Adipocyte (in vitro differentiated cells): ENCODE measurements at regions not wholly inside any gene's neighbourhood (a gene's known extent, or its start where the extent isn't known, plus 50 kb on each side); places are given as distances from the start of the nearest gene placed in this dataset.
A peak's percentile ranks its signal among the peaks of the same experiment; 100 is the strongest.
"Not testable (repeated sequence)": the region's sequence is repeated elsewhere in the genome, so short reads cannot be mapped to it uniquely, and the experiment has no call there.

Experiments used
- DNase-seq: peaks from one replicate; pipeline ENCODE4 v3.0.0-alpha.2; 2015; ENCODE audit warnings: low read depth
- H3K27me3 ChIP-seq: replicated peaks from 2 replicates; pipeline ENCODE4 v1.7.0; 2013; ENCODE audit warnings: mild to moderate bottlenecking, low read length, moderate library complexity; ENCODE audit not compliant: control insufficient read depth, insufficient read depth
- H3K36me3 ChIP-seq: 2 replicates; pipeline ENCODE4 v1.7.0; 2013; ENCODE audit warnings: low read length, mild to moderate bottlenecking, moderate library complexity; ENCODE audit not compliant: control insufficient read depth, insufficient read depth, severe bottlenecking
- H3K4me1 ChIP-seq: 2 replicates; pipeline ENCODE4 v1.7.0; 2013; ENCODE audit warnings: mild to moderate bottlenecking, low read length, moderate library complexity; ENCODE audit not compliant: control insufficient read depth, insufficient read depth
- H3K4me3 ChIP-seq: 2 replicates; pipeline ENCODE4 v1.7.0; 2013; ENCODE audit warnings: mild to moderate bottlenecking, low read length, moderate library complexity
- H3K9ac ChIP-seq: 2 replicates; pipeline ENCODE4 v1.7.0; 2013; ENCODE audit warnings: mild to moderate bottlenecking, low read length, moderate library complexity
- H3K9me3 ChIP-seq: 2 replicates; pipeline ENCODE4 v1.7.0; 2013; ENCODE audit warnings: mild to moderate bottlenecking, low read length, moderate library complexity; ENCODE audit not compliant: control insufficient read depth

DNA sequence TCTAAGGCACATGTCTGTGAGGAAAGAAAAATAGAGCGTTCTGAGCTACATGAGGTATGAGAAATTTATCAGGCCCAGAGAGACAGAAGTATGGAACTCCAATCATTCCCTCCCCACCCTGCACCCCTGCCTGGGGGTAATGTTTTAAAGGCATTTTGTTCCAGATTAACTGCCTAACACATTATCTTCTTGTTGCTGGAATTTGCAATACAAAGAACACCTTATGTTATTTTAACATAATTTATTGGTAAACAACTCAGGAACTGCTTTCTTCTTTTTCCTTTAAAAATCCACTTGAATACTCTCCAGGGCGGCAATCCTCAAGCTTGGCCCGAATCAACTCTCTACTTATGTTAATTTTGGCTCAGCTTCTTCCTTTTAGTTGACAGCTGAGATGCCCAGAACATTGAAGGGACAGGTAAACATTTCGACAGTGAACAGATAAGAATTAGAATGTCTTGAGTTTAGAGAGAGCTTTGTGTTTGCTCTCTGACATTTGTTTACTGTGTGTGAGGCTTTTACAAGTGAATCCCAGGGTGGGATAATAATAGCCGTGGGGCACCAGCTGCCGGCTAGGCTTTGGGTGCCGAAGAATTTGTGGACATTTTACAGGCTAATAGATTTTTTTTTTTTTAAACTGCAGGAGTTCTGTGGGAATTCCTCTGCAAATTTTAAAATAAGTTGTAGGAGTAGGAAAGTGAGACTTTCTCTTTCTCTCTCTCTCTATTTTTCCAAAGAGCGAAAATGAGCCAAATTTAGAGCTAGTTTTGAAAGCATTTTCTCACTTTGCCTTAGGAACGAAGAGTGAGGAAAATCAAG, 96.4 kb upstream of the TAF11L2 start:
- Histone ChIP-seq H3K4me1 (peaks cover 10% of the 10 kb centered on the region), H3K27me3 (peaks cover 6% of the 10 kb centered on the region), H3K36me3 (no peaks in the 10 kb centered on the region), H3K9me3 (no peaks in the 10 kb centered on the region), H3K9ac (no peak overlapping the region), H3K4me3 (no peak overlapping the region)
- no peak for DNase-seq

DNA sequence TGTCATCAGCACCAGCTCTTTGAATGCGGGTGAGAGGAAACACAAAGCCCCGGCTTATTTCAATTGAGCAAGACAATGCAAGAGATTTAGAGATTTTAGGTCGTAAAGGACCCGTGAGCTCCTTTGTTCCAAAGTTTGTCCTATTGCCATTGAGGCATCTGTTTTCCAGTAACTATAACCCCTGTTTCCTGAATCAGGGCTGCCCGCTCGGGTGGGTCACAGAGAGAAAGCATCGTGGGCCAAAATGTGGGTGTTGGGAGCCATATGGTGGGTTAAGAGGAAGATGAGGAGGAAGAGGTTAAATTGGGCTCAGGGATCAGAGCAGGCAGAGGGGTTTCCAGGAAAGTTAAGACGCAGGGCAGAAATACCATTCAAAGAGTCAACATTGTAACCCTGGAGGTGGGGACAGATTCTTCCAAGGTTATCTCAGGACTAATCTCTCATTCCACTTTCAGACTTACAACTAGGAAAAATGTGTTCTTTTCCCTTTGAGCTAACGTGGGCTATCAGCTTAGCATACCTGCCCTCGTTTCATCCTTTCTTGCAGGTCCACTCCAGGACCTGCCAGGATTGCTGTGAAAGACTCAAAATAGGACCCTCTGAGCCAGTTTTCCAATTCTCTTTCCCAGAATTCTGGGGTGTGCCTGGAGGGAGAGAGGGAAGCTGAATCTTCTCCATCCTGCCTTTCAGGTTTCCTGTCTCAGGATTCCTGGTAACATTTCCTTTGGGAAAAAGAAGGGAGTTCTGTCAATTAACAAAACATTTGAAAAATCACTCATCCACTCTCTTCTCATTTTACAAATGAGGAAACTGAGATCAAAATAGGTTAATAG, 95.5 kb upstream of the TAF11L2 start:
- Histone ChIP-seq H3K4me1 (peaks cover 10% of the 10 kb centered on the region), H3K9ac (no peak overlapping the region), H3K9me3 (no peaks in the 10 kb centered on the region), H3K4me3 (no peak overlapping the region), H3K27me3 (peaks cover 6% of the 10 kb centered on the region), H3K36me3 (no peaks in the 10 kb centered on the region)
- DNase-seq = no peak

DNA sequence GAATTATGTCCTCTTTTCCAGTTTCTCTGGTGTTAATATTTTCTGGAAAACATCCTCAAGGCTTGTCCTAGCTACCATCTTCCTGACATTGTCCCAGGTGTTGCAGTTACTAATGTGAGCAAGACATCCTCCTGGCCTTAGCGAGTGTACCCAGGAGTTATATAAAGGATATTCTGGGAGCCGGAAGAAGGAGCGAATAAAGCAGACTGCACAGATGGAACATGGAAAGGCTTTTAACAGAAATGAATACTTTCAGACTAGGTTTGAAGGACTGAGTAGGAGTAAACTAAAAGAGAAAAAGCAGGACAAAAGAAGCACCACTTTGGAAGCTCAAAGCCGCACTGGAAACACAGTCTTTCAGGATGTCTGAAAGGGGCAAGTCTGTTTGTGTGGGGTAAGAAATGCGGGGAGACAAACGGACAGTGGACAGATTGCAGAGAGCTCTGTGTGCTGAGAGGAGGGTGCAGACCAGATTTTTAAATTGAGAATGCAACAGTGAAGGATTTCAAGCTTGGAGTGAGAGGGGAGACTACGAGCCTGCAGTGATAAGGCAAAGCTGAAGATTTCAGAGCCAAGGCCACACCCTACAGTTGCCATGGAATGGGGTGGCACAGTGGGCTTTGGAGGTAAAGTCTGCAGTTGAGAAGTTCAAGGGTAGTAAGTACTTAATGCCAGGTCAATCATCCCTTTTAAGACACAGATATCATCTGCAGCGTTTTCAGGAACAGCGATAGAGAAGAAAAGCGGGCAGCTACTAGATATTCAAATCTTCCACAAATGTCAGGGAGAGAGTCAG, 94.1 kb upstream of the TAF11L2 start:
- Histone ChIP-seq H3K9ac (no peak overlapping the region), H3K36me3 (no peaks in the 10 kb centered on the region), H3K9me3 (no peaks in the 10 kb centered on the region), H3K4me3 (no peak overlapping the region), H3K27me3 (peaks cover 6% of the 10 kb centered on the region), H3K4me1 (peaks cover under 1% of the 10 kb centered on the region)
- no peak for DNase-seq

DNA sequence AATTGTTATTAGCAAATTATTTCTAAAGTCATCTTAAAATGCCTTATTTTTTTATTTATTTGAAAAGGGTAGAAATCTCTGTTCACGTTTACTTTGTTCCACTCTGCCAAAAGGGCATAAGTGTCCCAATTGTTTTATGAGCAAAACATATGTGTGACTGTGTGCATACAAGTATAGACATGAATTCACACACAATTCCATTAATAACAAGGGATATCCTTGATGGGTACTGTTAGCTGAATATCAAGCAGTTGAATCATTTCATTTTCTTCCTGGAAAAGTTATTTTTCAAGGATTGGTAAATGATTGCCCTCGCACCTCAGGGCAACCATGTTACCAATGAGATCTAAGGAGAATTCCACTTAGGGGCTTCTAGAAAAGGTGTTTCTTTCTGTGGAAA, 92.1 kb upstream of the TAF11L2 start:
- H3K27me3 ChIP-seq = peaks cover 6% of the 10 kb centered on the region
- H3K4me1 ChIP-seq = no peaks in the 10 kb centered on the region
- no peaks in the 10 kb centered on the region for H3K36me3 ChIP-seq
- no peak overlapping the region for H3K4me3 ChIP-seq
- no peak for DNase-seq
- H3K9me3 ChIP-seq = no peaks in the 10 kb centered on the region
- no peak overlapping the region for H3K9ac ChIP-seq

DNA sequence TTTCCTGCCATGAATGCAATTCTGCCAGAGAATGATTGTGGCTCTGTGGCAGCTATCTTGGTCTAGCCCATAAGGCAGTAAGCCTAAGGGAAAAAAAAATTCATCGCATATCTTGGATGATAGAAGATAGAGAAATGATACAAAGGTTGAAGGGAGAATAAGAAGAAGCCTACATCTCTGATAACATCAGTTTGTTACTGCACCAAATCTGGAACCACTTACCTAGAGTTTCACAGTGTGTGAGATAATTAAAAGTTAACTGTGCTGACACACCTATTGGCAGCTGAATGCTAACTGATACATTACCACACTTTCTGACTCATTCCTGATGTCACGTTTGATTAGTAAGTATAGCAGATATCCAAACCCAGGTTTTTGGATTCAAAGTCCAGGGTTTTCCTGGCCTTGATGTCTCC, 91.6 kb upstream of the TAF11L2 start:
- Histone ChIP-seq H3K9ac (no peak overlapping the region), H3K36me3 (no peaks in the 10 kb centered on the region), H3K27me3 (peaks cover 6% of the 10 kb centered on the region), H3K9me3 (no peaks in the 10 kb centered on the region), H3K4me3 (no peak overlapping the region), H3K4me1 (no peaks in the 10 kb centered on the region)
- peak; percentile 65 for DNase-seq

DNA sequence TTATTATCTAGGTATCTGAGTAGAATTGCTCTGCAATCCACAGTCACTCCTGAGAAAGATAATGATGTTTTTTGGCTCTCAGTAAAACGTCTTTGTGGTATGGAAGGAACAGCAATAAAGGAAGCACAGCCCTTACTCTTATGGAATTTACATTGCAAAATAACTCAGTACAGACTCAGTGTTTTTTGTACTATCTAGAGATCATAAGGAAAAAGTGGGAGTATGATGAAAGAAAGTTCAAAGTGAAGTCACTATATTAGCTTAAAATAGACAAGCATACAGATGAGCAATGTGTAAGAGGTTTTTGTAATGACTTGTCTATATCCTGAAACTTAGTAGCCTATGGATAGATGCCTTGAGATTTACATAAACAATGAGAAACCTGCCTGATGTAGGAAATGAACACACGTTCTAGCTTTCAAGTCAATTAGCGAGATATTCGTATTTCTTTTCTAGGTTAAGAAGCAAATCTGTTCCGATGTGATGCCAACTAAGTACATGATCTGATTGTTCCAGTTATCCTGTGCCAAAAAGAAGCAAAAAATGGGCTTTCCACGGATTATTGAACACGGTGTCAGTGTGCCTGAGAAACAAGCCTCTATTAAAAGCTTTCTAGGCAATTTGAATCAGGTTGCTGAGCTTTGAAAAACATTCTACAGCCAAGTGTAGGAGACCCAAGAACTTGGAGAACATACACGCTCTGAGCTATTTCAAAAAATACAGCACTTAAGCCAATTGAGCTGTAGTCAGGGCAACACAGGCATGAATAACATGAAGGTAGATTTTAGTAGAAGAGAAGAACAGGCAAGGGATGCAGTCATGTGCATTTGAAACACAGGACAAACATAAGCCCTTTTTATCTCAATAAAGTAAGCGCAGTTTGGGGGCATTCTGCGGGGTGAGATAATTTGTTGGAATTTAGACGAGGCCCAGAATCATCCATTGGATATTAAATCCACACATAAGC, 86.3 kb upstream of the TAF11L2 start:
- Histone ChIP-seq H3K4me1 (no peaks in the 10 kb centered on the region), H3K36me3 (no peaks in the 10 kb centered on the region), H3K27me3 (no peaks in the 10 kb centered on the region), H3K4me3 (no peak overlapping the region), H3K9ac (no peak overlapping the region), H3K9me3 (no peaks in the 10 kb centered on the region)
- DNase-seq = peak; percentile 79

DNA sequence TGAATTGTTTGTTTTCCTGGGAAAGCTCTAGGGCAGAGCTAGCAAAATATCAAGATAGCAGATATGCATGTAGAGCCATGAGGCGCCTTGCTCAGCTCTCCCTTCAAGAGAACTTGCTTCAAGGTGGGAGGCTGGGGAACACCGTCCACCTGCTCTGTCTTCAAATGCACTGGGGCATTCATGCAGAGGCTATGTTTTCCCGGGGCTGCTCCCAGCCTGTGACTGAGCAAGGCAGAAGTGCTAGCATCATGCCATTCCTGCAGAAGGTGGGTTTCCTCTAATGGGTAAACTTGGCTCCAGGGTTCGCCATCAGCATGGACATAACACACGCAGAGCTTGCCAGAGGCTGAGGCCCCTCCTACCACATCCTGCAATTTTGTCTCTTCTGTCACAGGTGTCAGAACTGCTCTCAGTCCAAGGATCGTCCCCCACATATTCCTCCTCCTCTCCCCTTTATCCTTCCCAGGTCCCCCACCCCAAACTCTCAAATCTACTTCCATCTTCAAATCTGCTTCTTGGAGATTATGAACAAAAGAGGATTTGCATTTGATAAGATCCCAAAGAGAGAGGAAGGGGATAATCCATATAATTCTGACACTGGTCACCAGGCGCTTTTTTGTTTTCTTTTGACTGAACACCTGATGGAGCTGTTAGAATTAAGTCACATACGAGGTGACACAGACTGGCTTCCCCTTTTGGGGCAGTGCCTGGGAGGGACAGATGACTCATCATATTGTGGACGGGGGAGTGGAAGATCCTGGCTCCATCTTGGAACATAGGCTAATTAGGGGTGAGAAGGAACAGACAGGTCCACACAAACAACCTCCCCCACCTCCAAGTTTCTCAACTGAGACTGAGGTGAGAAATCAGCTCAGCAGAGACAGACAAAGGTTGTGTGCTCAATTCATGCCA, 85.0 kb upstream of the TAF11L2 start:
- no peak for DNase-seq
- no peaks in the 10 kb centered on the region for H3K27me3 ChIP-seq
- no peak overlapping the region for H3K4me3 ChIP-seq
- H3K9me3 ChIP-seq = no peaks in the 10 kb centered on the region
- no peaks in the 10 kb centered on the region for H3K36me3 ChIP-seq
- no peaks in the 10 kb centered on the region for H3K4me1 ChIP-seq
- no peak overlapping the region for H3K9ac ChIP-seq

DNA sequence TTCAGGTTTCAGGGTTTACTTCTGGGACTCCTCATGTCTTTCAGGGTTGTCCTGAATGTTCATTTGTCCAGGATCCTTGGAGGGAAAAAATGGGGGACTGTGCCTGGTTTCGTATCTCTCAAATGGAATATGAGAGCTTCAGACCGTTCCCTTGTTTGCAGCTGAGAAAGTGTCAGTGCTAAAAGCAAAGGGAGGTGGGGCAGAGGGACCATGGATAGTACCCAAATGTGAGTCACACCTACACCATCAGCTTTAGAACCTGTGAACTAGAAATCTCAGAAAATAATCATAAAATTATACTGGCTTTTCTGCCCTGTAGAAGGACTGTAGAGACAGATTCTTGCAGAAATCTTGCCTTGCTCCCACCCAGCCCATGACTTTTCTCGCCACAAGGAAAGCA, 84.3 kb upstream of the TAF11L2 start:
- no peaks in the 10 kb centered on the region for H3K9me3 ChIP-seq
- H3K27me3 ChIP-seq = no peaks in the 10 kb centered on the region
- DNase-seq = no peak
- no peak overlapping the region for H3K9ac ChIP-seq
- no peak overlapping the region for H3K4me3 ChIP-seq
- H3K4me1 ChIP-seq = no peaks in the 10 kb centered on the region
- no peaks in the 10 kb centered on the region for H3K36me3 ChIP-seq

DNA sequence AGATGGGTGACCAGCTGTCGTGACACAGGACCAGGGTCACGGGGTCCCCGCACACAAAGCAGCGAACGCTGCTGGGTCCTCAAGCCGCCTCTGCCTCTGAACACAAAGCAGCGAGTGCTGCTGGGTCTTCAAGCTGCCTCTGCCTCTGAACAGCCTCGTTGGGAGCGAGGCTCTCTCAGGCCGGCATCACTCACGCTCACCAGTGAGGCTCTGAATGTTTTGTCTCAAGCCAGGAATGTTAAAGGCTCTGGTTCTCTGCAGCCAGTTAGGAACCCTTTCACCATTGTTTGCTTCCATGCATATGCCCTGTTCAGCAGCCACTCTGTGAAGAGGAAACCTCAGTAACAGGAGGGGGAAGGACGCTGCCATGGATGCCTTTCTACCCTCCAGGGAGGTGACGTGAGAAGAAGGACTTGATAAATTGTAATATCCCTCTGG, 82.7 kb upstream of the TAF11L2 start:
- no peak for DNase-seq
- Histone ChIP-seq H3K4me1 (no peaks in the 10 kb centered on the region), H3K4me3 (no peak overlapping the region), H3K27me3 (no peaks in the 10 kb centered on the region), H3K36me3 (no peaks in the 10 kb centered on the region), H3K9me3 (no peaks in the 10 kb centered on the region), H3K9ac (no peak overlapping the region)

DNA sequence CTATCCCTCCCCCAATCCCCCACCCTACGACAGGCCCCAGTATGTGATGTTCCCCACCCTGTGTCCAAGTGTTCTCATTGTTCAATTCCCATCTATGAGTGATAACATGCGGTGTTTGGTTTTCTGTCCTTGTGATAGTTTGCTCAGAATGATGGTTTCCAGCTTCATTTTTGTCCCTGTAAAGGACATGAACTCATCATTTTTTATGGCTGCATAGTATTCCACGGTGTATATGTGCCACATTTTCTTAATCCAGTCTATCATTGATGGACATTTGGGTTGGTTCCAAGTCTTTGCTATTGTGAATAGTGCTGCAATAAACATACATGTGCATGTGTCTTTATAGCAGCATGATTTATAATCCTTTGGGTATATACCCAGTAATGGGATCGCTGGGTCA, 81.7 kb upstream of the TAF11L2 start:
- not testable (repeated sequence) for H3K27me3 ChIP-seq, H3K4me3 ChIP-seq, DNase-seq, H3K36me3 ChIP-seq, H3K9ac ChIP-seq, H3K9me3 ChIP-seq, H3K4me1 ChIP-seq
